GM19452 (cell line): ENCODE measurements at regions not wholly inside any gene's neighbourhood (a gene's known extent, or its start where the extent isn't known, plus 50 kb on each side); places are given as distances from the start of the nearest gene placed in this dataset.
"Not testable (repeated sequence)": the region's sequence is repeated elsewhere in the genome, so short reads cannot be mapped to it uniquely, and the experiment has no call there.

Experiments used
- ATAC-seq: cut with Tn5 transposase; IDR thresholded peaks from one replicate; pipeline ENCODE4 v1.9.1; 2021; ENCODE audit not compliant: unreplicated experiment

GRCh38 chr14:87443787-87444186 lies 549.2 kb downstream of the GALC start:
- no peak for ATAC-seq

- no peak for ATAC-seq
Observed at GRCh38 chr14:87443039-87443438, 549.9 kb downstream of the GALC start.

GRCh38 chr14:87437158-87437557 lies 555.8 kb downstream of the GALC start:
- no peak for ATAC-seq

GRCh38 chr14:87434680-87435079 lies 558.3 kb downstream of the GALC start:
- ATAC-seq = no peak

- ATAC-seq = no peak
Observed at GRCh38 chr14:87434011-87434410, 559.0 kb downstream of the GALC start.

- ATAC-seq = no peak
Observed at GRCh38 chr14:87432698-87433097, 560.3 kb downstream of the GALC start.

- ATAC-seq = no peak
Observed at GRCh38 chr14:87430810-87431209, 562.2 kb downstream of the GALC start.

- no peak for ATAC-seq
Observed at GRCh38 chr14:87430214-87430613, 562.8 kb downstream of the GALC start.

GRCh38 chr14:87419925-87420324 lies 573.1 kb downstream of the GALC start:
- ATAC-seq = no peak

GRCh38 chr14:87411370-87411769 lies 581.6 kb downstream of the GALC start:
- no peak for ATAC-seq

- ATAC-seq = no peak
Observed at GRCh38 chr14:87409393-87409792, 583.6 kb downstream of the GALC start.

GRCh38 chr14:87407344-87407743 lies 585.6 kb downstream of the GALC start:
- no peak for ATAC-seq

- ATAC-seq = no peak
Observed at GRCh38 chr14:87405563-87405962, 587.4 kb downstream of the GALC start.

GRCh38 chr14:87397499-87397898 lies 595.5 kb downstream of the GALC start:
- ATAC-seq = no peak

GRCh38 chr14:87391066-87391465 lies 601.9 kb downstream of the GALC start:
- ATAC-seq = no peak

GRCh38 chr14:87388946-87389345 lies 604.0 kb downstream of the GALC start:
- ATAC-seq = no peak

GRCh38 chr14:87387806-87388205 lies 605.2 kb downstream of the GALC start:
- ATAC-seq = no peak

GRCh38 chr14:87386524-87386923 lies 606.5 kb downstream of the GALC start:
- no peak for ATAC-seq

GRCh38 chr14:87380054-87380453 lies 612.9 kb downstream of the GALC start:
- ATAC-seq = no peak

GRCh38 chr14:87368751-87369150 lies 624.2 kb downstream of the GALC start:
- no peak for ATAC-seq

- not testable (repeated sequence) for ATAC-seq
Observed at GRCh38 chr14:87360246-87360645, 632.7 kb downstream of the GALC start.

GRCh38 chr14:87351007-87351406 lies 642.0 kb downstream of the GALC start:
- ATAC-seq = no peak

GRCh38 chr14:87349921-87350320 lies 643.1 kb downstream of the GALC start:
- no peak for ATAC-seq

GRCh38 chr14:87343652-87344051 lies 649.3 kb downstream of the GALC start:
- no peak for ATAC-seq
